ENCODE measurements at regions not wholly inside any gene's neighbourhood (a gene's known extent, or its start where the extent isn't known, plus 50 kb on each side); places are given as distances from the start of the nearest gene placed in this dataset.

DNA sequence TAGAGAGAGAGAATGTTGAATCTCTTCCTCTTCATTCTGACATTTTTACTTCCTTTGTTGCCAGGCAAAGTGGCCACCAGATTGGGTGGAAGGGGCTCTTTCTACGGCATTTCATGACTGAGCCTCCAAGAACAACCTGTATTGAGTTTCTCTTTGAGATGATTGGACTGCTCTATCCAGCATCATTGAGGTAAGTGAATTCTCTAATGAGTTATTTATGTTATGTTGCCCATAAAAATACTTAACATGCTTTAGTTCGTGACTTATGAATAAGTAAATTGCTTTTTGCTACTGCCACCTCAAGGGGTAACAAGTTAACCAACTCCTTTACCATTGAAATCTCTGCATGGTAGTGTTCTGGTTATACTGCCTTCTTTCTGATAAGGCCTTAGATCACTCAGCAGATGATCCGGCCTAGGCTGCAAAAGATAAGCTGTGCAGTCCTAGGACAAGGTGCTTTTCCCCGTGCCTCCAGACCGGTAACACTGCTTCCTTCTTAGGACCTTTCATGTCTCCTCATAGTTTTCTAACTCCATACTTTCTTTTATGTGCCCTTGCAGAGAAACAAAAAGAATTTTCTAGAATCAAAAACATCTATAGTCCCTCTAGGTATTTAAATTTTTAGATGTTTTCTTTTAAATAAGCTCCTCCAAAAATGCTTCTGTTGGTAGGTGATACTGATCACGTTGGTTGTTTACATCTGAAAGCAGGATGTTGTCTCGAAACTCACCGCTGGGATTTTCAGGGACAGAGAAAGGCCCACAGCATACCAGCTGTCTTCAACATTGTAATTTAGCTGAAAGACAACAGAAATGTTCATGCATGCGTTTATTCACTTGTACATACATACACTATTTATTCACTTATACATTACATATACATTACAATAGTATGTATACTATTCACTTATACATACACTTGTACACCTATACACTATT, 157.1 kb upstream of the RBPJ start:
- Histone ChIP-seq H3K27ac (ENCODE audit: low read length, poor library complexity, severe bottlenecking) (no peak overlapping the region), H3K79me1 (replicated peaks; ENCODE audit: low read length, poor library complexity, severe bottlenecking) (no peaks in the 10 kb centered on the region), H2AK5ac (ENCODE audit: low read length, severe bottlenecking) (no peak overlapping the region), H3K4me3 (ENCODE audit: insufficient read depth in 1 of 2, low read depth in 1 of 2, low read length in 2 of 2) (no peak overlapping the region), H3K18ac (ENCODE audit: low read depth in 1 of 2, low read length in 2 of 2) (no peak overlapping the region), H3K9me3 (ENCODE audit: control insufficient read depth, low read length) (no peaks in the 10 kb centered on the region), H3K4me2 (ENCODE audit: low read length, poor library complexity, severe bottlenecking) (no peak overlapping the region), H3K14ac (ENCODE audit: low read length in 2 of 2) (no peak overlapping the region), H2BK120ac (ENCODE audit: low read depth, low read length) (no peak overlapping the region), H2BK12ac (ENCODE audit: low read length in 2 of 2) (no peak overlapping the region), H2AFZ (ENCODE audit: low read depth, low read length) (no peak overlapping the region), H3K4ac (ENCODE audit: low read depth in 1 of 2, low read length in 2 of 2) (no peak overlapping the region), H3K9ac (ENCODE audit: low read length) (no peak overlapping the region), H2BK15ac (ENCODE audit: low read depth, poor library complexity, severe bottlenecking) (no peak overlapping the region), H3K27me3 (ENCODE audit: control insufficient read depth in 1 of 2, insufficient read depth in 1 of 2, low read length in 2 of 2) (no peaks in the 10 kb centered on the region), H3K36me3 (ENCODE audit: control insufficient read depth in 1 of 2, insufficient read depth in 2 of 2, low read depth in 1 of 2, low read length in 2 of 2) (no peaks in the 10 kb centered on the region), H4K91ac (ENCODE audit: low read length) (no peak overlapping the region), H2BK5ac (ENCODE audit: low read depth, low read length, poor library complexity, severe bottlenecking) (no peak overlapping the region), H3K4me1 (ENCODE audit: control insufficient read depth, insufficient read depth, low read depth, low read length) (no peaks in the 10 kb centered on the region), H3K23ac (ENCODE audit: low read length in 2 of 2) (no peak overlapping the region), H4K8ac (ENCODE audit: low read length) (no peak overlapping the region)
- no peak for DNase-seq
- 56% methylated on average over 7 of the region's 9 CpGs for WGBS

DNA sequence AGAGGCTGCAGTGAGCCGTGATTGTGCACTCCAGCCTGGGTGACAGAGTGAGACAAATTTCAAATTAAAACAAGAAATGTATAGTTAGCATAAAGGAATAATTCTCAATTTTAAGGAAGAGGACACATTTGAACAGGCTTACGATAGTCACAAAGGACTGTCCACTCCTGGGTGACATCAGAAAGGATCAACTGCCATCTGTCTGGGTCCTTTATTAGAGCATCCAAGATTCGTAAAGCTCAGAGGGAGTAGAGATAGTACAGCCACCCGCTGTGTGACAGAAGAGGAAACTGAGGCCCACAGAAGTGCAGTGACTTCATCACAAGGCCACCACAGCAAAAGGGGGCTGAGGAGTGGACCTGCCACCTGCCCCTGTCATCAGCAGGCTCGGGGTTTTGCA, 149.3 kb upstream of the RBPJ start:
- WGBS = 73% methylated on average over 5 of the region's 5 CpGs

DNA sequence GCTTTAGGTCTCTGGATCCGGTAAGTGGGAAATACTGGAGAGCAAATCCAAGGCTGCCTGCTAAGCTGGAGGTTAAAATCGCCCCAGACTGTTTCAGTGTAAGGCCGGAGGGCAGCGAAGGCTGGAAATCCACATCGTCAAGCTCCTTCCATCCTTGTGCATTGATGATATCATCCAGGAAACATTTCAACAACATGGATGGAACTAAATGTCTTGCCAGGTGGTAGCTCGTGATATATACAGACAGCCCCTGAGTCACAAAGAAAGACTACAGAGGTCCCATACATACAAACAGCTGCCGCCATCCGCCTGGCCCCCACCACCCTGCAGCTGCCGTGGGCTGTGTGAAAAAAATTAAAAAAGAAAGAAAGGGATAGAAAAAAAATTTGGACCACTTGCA, 148.9 kb upstream of the RBPJ start:
- Histone ChIP-seq H3K9ac (ENCODE audit: low read length) (peak overlapping the region; percentile 49), H3K27ac (ENCODE audit: low read length, poor library complexity, severe bottlenecking) (peak overlapping the region; percentile 12), H3K9me3 (ENCODE audit: control insufficient read depth, low read length) (no peaks in the 10 kb centered on the region), H3K4me1 (ENCODE audit: control insufficient read depth, insufficient read depth, low read depth, low read length) (peaks cover 7% of the 10 kb centered on the region), H4K91ac (ENCODE audit: low read length) (no peak overlapping the region), H3K14ac (ENCODE audit: low read length in 2 of 2) (no peak overlapping the region), H2BK12ac (ENCODE audit: low read length in 2 of 2) (no peak overlapping the region), H2BK120ac (ENCODE audit: low read depth, low read length) (no peak overlapping the region), H3K4ac (ENCODE audit: low read depth in 1 of 2, low read length in 2 of 2) (no peak overlapping the region), H3K27me3 (ENCODE audit: control insufficient read depth in 1 of 2, insufficient read depth in 1 of 2, low read length in 2 of 2) (no peaks in the 10 kb centered on the region), H3K4me3 (ENCODE audit: insufficient read depth in 1 of 2, low read depth in 1 of 2, low read length in 2 of 2) (no peak overlapping the region), H2AFZ (ENCODE audit: low read depth, low read length) (peak overlapping the region; percentile 6), H3K18ac (ENCODE audit: low read depth in 1 of 2, low read length in 2 of 2) (peak overlapping the region in 1 of 2 experiments; percentile 22), H3K23ac (ENCODE audit: low read length in 2 of 2) (no peak overlapping the region), H2BK5ac (ENCODE audit: low read depth, low read length, poor library complexity, severe bottlenecking) (no peak overlapping the region), H3K36me3 (ENCODE audit: control insufficient read depth in 1 of 2, insufficient read depth in 2 of 2, low read depth in 1 of 2, low read length in 2 of 2) (no peaks in the 10 kb centered on the region), H2AK5ac (ENCODE audit: low read length, severe bottlenecking) (no peak overlapping the region), H2BK15ac (ENCODE audit: low read depth, poor library complexity, severe bottlenecking) (no peak overlapping the region), H4K8ac (ENCODE audit: low read length) (no peak overlapping the region), H3K4me2 (ENCODE audit: low read length, poor library complexity, severe bottlenecking) (peak overlapping the region; percentile 67), H3K79me1 (replicated peaks; ENCODE audit: low read length, poor library complexity, severe bottlenecking) (no peaks in the 10 kb centered on the region)
- peak; percentile 92 for DNase-seq
- 35% methylated on average over 8 of the region's 9 CpGs for WGBS

More for the DNA sequence above, 149.3 kb upstream of the RBPJ start:
- Histone ChIP-seq H3K9me3 (ENCODE audit: control insufficient read depth, low read length) (no peaks in the 10 kb centered on the region), H3K4me1 (ENCODE audit: control insufficient read depth, insufficient read depth, low read depth, low read length) (peaks cover 7% of the 10 kb centered on the region), H3K9ac (ENCODE audit: low read length) (peak overlapping the region; percentile 49), H3K4me2 (ENCODE audit: low read length, poor library complexity, severe bottlenecking) (no peak overlapping the region), H2BK5ac (ENCODE audit: low read depth, low read length, poor library complexity, severe bottlenecking) (no peak overlapping the region), H4K91ac (ENCODE audit: low read length) (peak overlapping the region; percentile 34), H3K23ac (ENCODE audit: low read length in 2 of 2) (no peak overlapping the region), H3K4ac (ENCODE audit: low read depth in 1 of 2, low read length in 2 of 2) (peak overlapping the region in 1 of 2 experiments; percentile 73), H3K14ac (ENCODE audit: low read length in 2 of 2) (no peak overlapping the region), H2BK120ac (ENCODE audit: low read depth, low read length) (no peak overlapping the region), H3K18ac (ENCODE audit: low read depth in 1 of 2, low read length in 2 of 2) (peak overlapping the region in 1 of 2 experiments; percentile 56), H2AFZ (ENCODE audit: low read depth, low read length) (peak overlapping the region; percentile 6), H2BK15ac (ENCODE audit: low read depth, poor library complexity, severe bottlenecking) (no peak overlapping the region), H3K4me3 (ENCODE audit: insufficient read depth in 1 of 2, low read depth in 1 of 2, low read length in 2 of 2) (no peak overlapping the region), H4K8ac (ENCODE audit: low read length) (peak overlapping the region; percentile 21), H3K27ac (ENCODE audit: low read length, poor library complexity, severe bottlenecking) (no peak overlapping the region), H3K79me1 (replicated peaks; ENCODE audit: low read length, poor library complexity, severe bottlenecking) (no peaks in the 10 kb centered on the region), H3K27me3 (ENCODE audit: control insufficient read depth in 1 of 2, insufficient read depth in 1 of 2, low read length in 2 of 2) (no peaks in the 10 kb centered on the region), H3K36me3 (ENCODE audit: control insufficient read depth in 1 of 2, insufficient read depth in 2 of 2, low read depth in 1 of 2, low read length in 2 of 2) (no peaks in the 10 kb centered on the region), H2AK5ac (ENCODE audit: low read length, severe bottlenecking) (peak overlapping the region; percentile 18), H2BK12ac (ENCODE audit: low read length in 2 of 2) (peak overlapping the region in 1 of 2 experiments; percentile 17)
- DNase-seq = no peak

DNA sequence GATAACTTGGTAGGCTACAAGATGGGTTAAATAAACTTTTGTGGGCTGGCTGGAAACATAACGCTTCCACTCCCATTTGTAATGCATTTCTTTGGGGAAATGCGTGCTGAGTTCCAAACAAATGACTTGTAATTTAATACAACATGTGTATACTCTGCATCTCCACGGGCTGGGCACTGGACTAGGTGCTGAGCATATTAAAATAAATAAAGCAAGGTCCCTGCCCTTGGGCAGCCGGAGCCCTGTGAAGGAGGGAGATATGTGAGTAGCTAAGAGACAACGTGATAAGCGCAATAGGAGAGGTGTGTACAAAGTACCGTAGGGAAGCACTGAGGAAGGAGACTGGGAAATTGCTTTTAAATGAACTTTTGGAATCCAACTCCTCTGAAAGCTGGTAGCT, 147.2 kb upstream of the RBPJ start:
- 68% methylated on average over 7 of the region's 7 CpGs for WGBS

More for the DNA sequence above, 147.2 kb upstream of the RBPJ start:
- Histone ChIP-seq H3K27me3 (ENCODE audit: control insufficient read depth in 1 of 2, insufficient read depth in 1 of 2, low read length in 2 of 2) (no peaks in the 10 kb centered on the region), H2AFZ (ENCODE audit: low read depth, low read length) (no peak overlapping the region), H4K8ac (ENCODE audit: low read length) (no peak overlapping the region), H3K4ac (ENCODE audit: low read depth in 1 of 2, low read length in 2 of 2) (no peak overlapping the region), H2AK5ac (ENCODE audit: low read length, severe bottlenecking) (no peak overlapping the region), H2BK5ac (ENCODE audit: low read depth, low read length, poor library complexity, severe bottlenecking) (no peak overlapping the region), H3K4me1 (ENCODE audit: control insufficient read depth, insufficient read depth, low read depth, low read length) (peaks cover 7% of the 10 kb centered on the region), H3K79me1 (replicated peaks; ENCODE audit: low read length, poor library complexity, severe bottlenecking) (no peaks in the 10 kb centered on the region), H3K18ac (ENCODE audit: low read depth in 1 of 2, low read length in 2 of 2) (no peak overlapping the region), H3K4me3 (ENCODE audit: insufficient read depth in 1 of 2, low read depth in 1 of 2, low read length in 2 of 2) (no peak overlapping the region), H3K9ac (ENCODE audit: low read length) (no peak overlapping the region), H3K36me3 (ENCODE audit: control insufficient read depth in 1 of 2, insufficient read depth in 2 of 2, low read depth in 1 of 2, low read length in 2 of 2) (no peaks in the 10 kb centered on the region), H2BK15ac (ENCODE audit: low read depth, poor library complexity, severe bottlenecking) (no peak overlapping the region), H3K9me3 (ENCODE audit: control insufficient read depth, low read length) (no peaks in the 10 kb centered on the region), H2BK12ac (ENCODE audit: low read length in 2 of 2) (no peak overlapping the region), H4K91ac (ENCODE audit: low read length) (no peak overlapping the region), H3K23ac (ENCODE audit: low read length in 2 of 2) (no peak overlapping the region), H2BK120ac (ENCODE audit: low read depth, low read length) (no peak overlapping the region), H3K27ac (ENCODE audit: low read length, poor library complexity, severe bottlenecking) (no peak overlapping the region), H3K4me2 (ENCODE audit: low read length, poor library complexity, severe bottlenecking) (no peak overlapping the region), H3K14ac (ENCODE audit: low read length in 2 of 2) (no peak overlapping the region)
- peak; percentile 76 for DNase-seq
